PC-9 (cell line): ENCODE measurements at regions not wholly inside any gene's neighbourhood (a gene's known extent, or its start where the extent isn't known, plus 50 kb on each side); places are given as distances from the start of the nearest gene placed in this dataset.

Experiments used
- BruUV-seq: library from RNA; stranded (reverse); fragments of 400-500 nt; replicated peaks from 2 replicates; lab custom pipeline; 2021; lab: Mats Ljungman, UMichigan
- CTCF ChIA-PET: fragments of 300-600 bp; sonication (Branson Sonifier 250); formaldehyde crosslinking; loops from one replicate; lab custom pipeline; 2022; ENCODE audit warnings: antibody characterized with exemption; lab: Charles Lee
- POLR2A ChIA-PET: fragments of 300-600 bp; sonication (Branson Sonifier 250); formaldehyde crosslinking; loops from one replicate; lab custom pipeline; 2022; ENCODE audit warnings: antibody characterized with exemption; ENCODE audit not compliant: unreplicated experiment; lab: Charles Lee
- DNase-seq, 2 experiments: peaks; one replicate each; pipeline versions ENCODE4 v3.0.0 to v3.0.0-alpha.2; 2015 to 2022; ENCODE audit warnings: mixed read lengths in 1 of 2
- H2AFZ ChIP-seq: fragments of 200-600 bp; sonication (generic); 2 replicates; pipeline ENCODE4 v1.8.1; 2017; ENCODE audit warnings: antibody characterized with exemption
- H3F3A ChIP-seq: fragments of 200-600 bp; sonication (generic); 2 replicates; pipeline ENCODE4 v1.8.1; 2017; ENCODE audit warnings: antibody characterized with exemption, mild to moderate bottlenecking, low read depth; ENCODE audit not compliant: insufficient read depth
- H3K27ac ChIP-seq: fragments of 200-600 bp; sonication (generic); 2 replicates; pipeline ENCODE4 v1.6.1; 2016; ENCODE audit warnings: mixed run types
- H3K27me3 ChIP-seq: fragments of 200-600 bp; sonication (generic); 2 replicates; pipeline ENCODE4 v1.6.1; 2016; ENCODE audit warnings: low read depth, mixed run types; ENCODE audit not compliant: insufficient read depth
- H3K36me3 ChIP-seq: fragments of 200-600 bp; sonication (generic); 2 replicates; pipeline ENCODE4 v1.6.1; 2016; ENCODE audit warnings: low read depth, mixed run types
- H3K4me1 ChIP-seq: fragments of 200-600 bp; sonication (generic); replicated peaks from 2 replicates; pipeline ENCODE4 v1.6.1; 2016; ENCODE audit warnings: mixed run types; ENCODE audit not compliant: insufficient read depth
- H3K4me2 ChIP-seq: fragments of 200-600 bp; sonication (generic); 2 replicates; pipeline ENCODE4 v1.6.1; 2017; ENCODE audit warnings: mixed run types
- H3K4me3 ChIP-seq: fragments of 200-600 bp; sonication (generic); 2 replicates; pipeline ENCODE4 v1.6.1; 2016; ENCODE audit warnings: mixed run types
- H3K79me2 ChIP-seq: fragments of 200-600 bp; sonication (generic); 2 replicates; pipeline ENCODE4 v1.6.1; 2017; ENCODE audit warnings: low read depth, mixed run types
- H3K9me2 ChIP-seq: fragments of 200-600 bp; sonication (generic); 2 replicates; pipeline ENCODE4 v1.8.1; 2017; ENCODE audit warnings: mild to moderate bottlenecking; ENCODE audit not compliant: insufficient read depth
- H3K9me3 ChIP-seq: fragments of 200-600 bp; sonication (generic); 2 replicates; pipeline ENCODE4 v1.8.1; 2016; ENCODE audit warnings: low read depth; ENCODE audit not compliant: insufficient read depth
- H4K20me1 ChIP-seq: fragments of 200-600 bp; sonication (generic); 2 replicates; pipeline ENCODE4 v1.8.1; 2017; ENCODE audit not compliant: insufficient read depth
- EZH2 ChIP-seq: fragments of 200-600 bp; sonication (generic); IDR thresholded peaks from 2 replicates; pipeline ENCODE4 v1.8.0; 2017; ENCODE audit warnings: antibody characterized with exemption, low read depth
- intact Hi-C: fragments of 100-400 bp; cut with micrococcal nuclease; formaldehyde crosslinking; loops from one replicate; pipeline ENCODE4 v1.10.0; 2022; ENCODE audit not compliant: unreplicated experiment
- TF ChIP-seq, protein P1 (sequence below): fragments of 200-600 bp; sonication (generic); conservative IDR thresholded peaks from 2 replicates; pipeline ENCODE4 v1.6.1; 2017; ENCODE audit warnings: mixed run types, antibody characterized with exemption, mild to moderate bottlenecking, moderate library complexity

DNA sequence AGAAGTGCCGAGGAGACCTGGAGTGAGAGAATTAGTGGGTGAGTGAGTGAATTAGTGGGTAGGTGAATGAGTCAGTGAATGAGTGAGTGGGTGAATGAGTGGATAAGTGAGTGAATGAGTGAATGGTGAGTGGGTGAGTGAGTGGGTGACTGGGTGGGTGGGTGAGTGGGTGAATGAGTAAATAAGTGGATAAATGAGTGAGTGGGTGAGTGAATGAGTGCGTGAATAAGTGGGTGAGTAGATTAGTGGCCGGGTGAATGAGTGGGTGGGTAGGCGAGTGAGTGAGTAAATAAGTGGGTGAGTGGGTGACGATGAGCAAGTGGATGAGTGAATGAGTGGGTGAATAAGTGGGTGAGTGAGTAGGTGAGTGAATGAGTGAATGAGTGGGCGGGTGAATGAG lies 243.7 kb upstream of the MGMT start:
- Histone ChIP-seq H2AFZ (no peak overlapping the region), H3K9me2 (no peaks in the 10 kb centered on the region), H3K36me3 (no peaks in the 10 kb centered on the region), H3K9me3 (no peaks in the 10 kb centered on the region), H3F3A (no peaks in the 10 kb centered on the region), H3K4me1 (no peaks in the 10 kb centered on the region), H3K4me2 (no peak overlapping the region), H4K20me1 (no peaks in the 10 kb centered on the region), H3K4me3 (no peak overlapping the region), H3K79me2 (no peaks in the 10 kb centered on the region), H3K27ac (no peak overlapping the region), H3K27me3 (peaks cover 9% of the 10 kb centered on the region; the same call in 1 of the 2 replicates)
- POLR2A ChIA-PET, result no interaction called here
- intact Hi-C loops, result no loop called here
- CTCF ChIA-PET, result no interaction called here
- no TSS peak for BruUV-seq
- no peak for DNase-seq
- TF ChIP-seq, protein P1, sequence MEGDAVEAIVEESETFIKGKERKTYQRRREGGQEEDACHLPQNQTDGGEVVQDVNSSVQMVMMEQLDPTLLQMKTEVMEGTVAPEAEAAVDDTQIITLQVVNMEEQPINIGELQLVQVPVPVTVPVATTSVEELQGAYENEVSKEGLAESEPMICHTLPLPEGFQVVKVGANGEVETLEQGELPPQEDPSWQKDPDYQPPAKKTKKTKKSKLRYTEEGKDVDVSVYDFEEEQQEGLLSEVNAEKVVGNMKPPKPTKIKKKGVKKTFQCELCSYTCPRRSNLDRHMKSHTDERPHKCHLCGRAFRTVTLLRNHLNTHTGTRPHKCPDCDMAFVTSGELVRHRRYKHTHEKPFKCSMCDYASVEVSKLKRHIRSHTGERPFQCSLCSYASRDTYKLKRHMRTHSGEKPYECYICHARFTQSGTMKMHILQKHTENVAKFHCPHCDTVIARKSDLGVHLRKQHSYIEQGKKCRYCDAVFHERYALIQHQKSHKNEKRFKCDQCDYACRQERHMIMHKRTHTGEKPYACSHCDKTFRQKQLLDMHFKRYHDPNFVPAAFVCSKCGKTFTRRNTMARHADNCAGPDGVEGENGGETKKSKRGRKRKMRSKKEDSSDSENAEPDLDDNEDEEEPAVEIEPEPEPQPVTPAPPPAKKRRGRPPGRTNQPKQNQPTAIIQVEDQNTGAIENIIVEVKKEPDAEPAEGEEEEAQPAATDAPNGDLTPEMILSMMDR, result no peak
- no peak for TF ChIP-seq EZH2

DNA sequence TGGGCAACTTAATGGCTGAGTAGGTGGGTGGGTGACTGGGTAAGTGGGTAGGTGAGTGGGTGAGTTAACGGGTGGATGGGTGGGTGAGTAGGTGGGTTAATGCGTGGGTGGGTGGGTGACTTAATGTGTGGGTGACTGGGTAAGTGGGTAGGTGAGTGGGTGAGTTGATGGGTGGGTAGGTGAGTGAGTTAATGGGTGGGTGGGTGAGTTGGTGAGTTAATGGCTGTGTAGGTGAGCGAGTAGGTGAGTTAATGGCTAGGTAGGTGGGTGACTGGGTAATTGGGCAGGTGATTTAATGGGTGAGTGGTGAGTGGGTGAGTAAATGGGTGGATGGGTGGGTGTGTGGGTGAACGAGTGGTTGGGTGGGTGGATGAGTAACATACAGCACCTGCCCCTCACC lies 243.0 kb upstream of the MGMT start:
- no peak for DNase-seq
- TF ChIP-seq EZH2, result no peak
- TF ChIP-seq, protein P1, result no peak
- peaks cover 12% of the 10 kb centered on the region for H3K27me3 ChIP-seq
- POLR2A ChIA-PET, result no interaction called here
- H4K20me1 ChIP-seq, result no peaks in the 10 kb centered on the region
- no peak overlapping the region for H2AFZ ChIP-seq
- no peaks in the 10 kb centered on the region for H3F3A ChIP-seq
- BruUV-seq, result no TSS peak
- no peaks in the 10 kb centered on the region for H3K4me1 ChIP-seq
- H3K9me2 ChIP-seq, result no peaks in the 10 kb centered on the region
- intact Hi-C loops, result no loop called here
- H3K79me2 ChIP-seq, result no peaks in the 10 kb centered on the region
- H3K4me3 ChIP-seq, result no peak overlapping the region
- no peaks in the 10 kb centered on the region for H3K36me3 ChIP-seq
- no peak overlapping the region for H3K27ac ChIP-seq
- H3K4me2 ChIP-seq, result no peak overlapping the region
- CTCF ChIA-PET, result no interaction called here
- H3K9me3 ChIP-seq, result no peaks in the 10 kb centered on the region

DNA sequence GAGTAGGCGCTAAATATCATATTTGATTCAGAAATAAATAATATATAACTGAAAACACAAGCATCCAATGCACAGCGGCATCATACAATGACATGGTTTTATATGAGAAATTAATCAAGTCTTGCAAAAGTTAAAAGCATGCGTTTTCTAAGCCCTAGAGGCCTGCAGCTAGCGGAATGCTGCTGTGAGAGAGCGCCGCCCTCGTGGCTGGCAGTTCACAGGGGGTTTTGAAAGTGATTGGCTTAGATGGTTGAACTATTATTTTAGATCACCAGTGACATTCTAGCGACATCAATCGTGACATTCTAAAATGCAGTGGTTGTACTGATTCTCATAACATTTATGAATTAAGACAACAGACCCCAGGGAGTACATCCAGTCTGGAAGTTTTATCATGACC lies 235.2 kb upstream of the MGMT start:
- no peak overlapping the region for H3K4me2 ChIP-seq
- H3K4me1 ChIP-seq, result no peaks in the 10 kb centered on the region
- H4K20me1 ChIP-seq, result no peaks in the 10 kb centered on the region
- H3K9me3 ChIP-seq, result no peaks in the 10 kb centered on the region
- ChIA-PET POLR2A (no interaction called here), CTCF (no interaction called here)
- no peaks in the 10 kb centered on the region for H3K9me2 ChIP-seq
- peaks cover 43% of the 10 kb centered on the region for H3K27me3 ChIP-seq
- TF ChIP-seq, protein P1, result no peak
- no peak for TF ChIP-seq EZH2
- H3K36me3 ChIP-seq, result no peaks in the 10 kb centered on the region
- no peak overlapping the region for H3K4me3 ChIP-seq
- H3F3A ChIP-seq, result no peaks in the 10 kb centered on the region
- no peak overlapping the region for H2AFZ ChIP-seq
- no peak for DNase-seq
- intact Hi-C loops, result no loop called here
- no peaks in the 10 kb centered on the region for H3K79me2 ChIP-seq
- H3K27ac ChIP-seq, result no peak overlapping the region
- BruUV-seq, result no TSS peak
